Activated CD8-positive, alpha-beta memory T cell treated with anti-CD3 and anti-CD28 coated beads for 24 hours (primary cell): ENCODE measurements at regions not wholly inside any gene's neighbourhood (a gene's known extent, or its start where the extent isn't known, plus 50 kb on each side); places are given as distances from the start of the nearest gene placed in this dataset.

Source experiments
- DNase-seq: peaks from one replicate; pipeline ENCODE4 v3.0.0-alpha.2; 2020

DNA sequence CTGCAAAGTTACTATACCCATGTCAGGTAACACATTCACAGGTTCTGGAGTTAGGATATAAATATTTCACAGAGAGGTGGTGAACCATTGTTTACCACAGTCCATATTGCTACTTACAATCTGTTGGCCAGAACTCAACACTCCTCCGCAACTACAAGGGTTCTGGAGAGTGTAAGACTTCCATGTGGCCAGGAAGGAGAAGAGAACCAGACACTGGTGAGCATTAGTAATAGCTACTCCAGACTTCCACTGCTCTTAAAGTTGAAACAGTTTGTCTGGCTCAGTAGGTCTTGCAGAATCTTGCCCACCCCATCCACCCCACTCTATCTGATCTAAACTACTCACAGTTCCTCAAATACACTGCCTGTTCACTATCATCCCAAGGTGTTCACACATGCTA lies 369.6 kb downstream of the DUSP6 start:
- DNase-seq, result no peak

DNA sequence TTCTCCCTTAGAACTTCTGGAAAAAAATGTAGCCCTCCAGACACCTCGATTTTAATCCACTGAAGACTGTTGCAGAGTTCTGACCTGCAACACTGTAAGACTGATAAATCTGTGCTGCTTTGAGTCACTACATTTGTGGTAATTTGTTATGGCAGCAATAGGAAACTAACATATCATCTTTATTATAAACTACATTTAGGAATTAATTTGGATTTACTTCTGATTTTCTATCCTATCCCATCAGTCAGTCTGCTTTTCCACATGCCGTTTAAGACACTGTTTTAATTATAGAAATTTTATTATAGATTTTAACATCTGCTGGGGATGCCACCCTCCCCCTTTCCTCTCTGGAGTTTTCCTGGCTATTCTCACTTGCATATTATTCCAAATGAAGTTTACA lies 375.2 kb downstream of the DUSP6 start:
- no peak for DNase-seq

DNA sequence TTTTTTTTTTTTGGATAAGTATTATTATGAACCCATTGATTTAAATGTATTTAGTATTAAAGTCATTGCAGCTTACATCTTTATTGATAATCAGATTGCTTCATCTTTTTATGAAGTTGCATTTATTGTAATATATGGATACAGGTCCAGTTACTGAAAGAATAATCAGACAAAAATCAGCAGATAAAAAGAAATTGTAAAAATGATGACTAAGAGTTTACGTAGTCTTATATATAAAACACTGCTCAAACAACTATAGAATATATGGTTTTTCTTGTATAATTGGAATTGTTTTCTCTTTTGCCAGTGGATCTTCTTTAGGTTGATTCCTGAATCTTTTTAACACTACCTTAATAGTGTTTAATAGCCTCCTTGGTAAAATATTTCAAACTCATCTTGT lies 378.3 kb downstream of the DUSP6 start:
- no peak for DNase-seq

- no peak for DNase-seq
Measured at GRCh38 chr12:88970740-88971139, 381.6 kb downstream of the DUSP6 start.

DNA sequence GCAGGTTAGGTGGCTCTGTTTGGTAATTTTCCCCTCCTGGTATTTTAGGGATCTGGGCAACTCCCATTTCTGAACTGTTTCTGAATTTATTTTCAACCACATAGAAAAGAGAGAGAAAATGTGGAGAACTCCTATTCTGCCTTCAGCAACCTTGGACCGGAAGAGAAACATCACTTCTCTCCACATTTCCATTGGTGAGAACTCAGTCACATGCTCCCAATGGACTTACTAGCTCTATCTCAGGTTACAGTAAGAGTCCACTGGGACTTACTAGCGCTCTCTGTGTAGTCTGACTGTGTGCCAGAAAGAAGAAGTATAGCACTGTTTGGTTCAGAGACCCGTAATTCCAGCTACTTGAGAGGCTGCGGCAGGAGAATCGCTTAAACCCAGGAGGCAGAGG lies 383.2 kb downstream of the DUSP6 start:
- DNase-seq, result no peak

GRCh38 chr12:88960213-88960878 lies 380.1 kb upstream of the KITLG start:
- DNase-seq, result no peak

DNA sequence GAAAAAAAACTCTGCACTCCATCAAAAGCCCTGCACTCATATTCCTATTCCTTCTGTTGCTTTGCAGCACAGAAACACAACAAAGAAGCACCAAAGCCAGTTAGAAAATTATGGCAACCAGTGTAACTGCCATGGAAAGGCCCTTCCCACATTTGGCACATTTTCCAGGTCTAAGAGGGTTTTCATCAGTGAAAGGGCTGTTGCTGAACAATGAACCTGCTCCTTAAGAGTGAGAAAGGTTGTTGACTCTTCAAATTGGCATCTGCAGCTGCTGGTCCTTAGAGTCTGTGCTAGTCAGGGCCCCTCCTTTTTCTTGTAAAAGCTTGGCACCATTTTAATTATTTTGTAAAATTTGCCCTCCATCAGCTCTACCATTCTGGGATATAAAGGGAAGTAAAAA lies 378.7 kb upstream of the KITLG start:
- DNase-seq, result no peak

GRCh38 chr12:88958153-88958552 lies 377.9 kb upstream of the KITLG start:
- DNase-seq, result no peak

- no peak for DNase-seq
Measured at GRCh38 chr12:88957358-88957757, 377.1 kb upstream of the KITLG start.

- no peak for DNase-seq
Measured at GRCh38 chr12:88955531-88955930, 375.3 kb upstream of the KITLG start.

DNA sequence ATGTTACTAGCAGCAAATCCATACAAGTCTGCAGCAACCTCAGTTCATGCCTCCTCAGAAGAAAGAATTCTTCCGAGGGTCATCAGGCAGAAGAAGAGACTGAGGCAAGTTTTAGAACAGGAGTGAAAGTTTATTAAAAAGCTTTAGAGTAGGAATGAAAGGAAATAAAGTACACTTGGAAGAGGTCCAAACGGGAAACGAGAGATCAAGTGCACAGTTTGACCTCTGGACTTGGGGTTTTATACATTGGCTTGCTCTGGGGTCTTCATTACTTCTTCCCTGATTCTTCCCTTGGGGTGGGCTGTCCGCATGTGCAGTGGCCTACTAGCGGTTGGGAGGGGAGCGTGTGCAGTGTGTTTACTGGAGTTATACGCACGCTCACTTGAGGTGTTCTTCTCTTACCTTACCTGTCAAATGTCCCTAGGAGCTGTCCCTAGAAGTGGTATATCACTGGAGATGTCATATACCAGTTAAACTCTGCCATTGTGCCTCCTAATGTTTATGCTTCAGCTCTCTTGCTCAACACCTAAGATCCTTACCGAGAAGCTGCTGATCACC lies 372.8 kb upstream of the KITLG start:
- DNase-seq, result no peak

DNA sequence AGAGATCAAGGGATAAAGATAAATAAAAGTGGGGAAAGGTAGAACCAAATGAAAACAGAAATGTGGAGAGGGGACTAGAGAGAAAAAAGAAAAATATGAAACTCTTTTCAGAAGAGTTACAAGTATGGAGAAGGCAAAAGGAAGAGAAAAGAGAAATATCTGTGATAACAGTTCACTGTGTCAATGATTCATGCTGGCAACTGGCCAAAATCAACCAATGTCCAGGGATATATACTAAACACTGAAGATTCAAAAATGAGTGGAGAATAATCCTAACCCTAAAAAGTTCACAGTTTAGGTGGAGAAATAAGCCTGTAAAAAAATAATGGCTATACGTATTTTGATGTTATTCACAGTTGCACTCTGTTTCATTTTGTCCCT lies 372.3 kb upstream of the KITLG start:
- DNase-seq, result no peak

DNA sequence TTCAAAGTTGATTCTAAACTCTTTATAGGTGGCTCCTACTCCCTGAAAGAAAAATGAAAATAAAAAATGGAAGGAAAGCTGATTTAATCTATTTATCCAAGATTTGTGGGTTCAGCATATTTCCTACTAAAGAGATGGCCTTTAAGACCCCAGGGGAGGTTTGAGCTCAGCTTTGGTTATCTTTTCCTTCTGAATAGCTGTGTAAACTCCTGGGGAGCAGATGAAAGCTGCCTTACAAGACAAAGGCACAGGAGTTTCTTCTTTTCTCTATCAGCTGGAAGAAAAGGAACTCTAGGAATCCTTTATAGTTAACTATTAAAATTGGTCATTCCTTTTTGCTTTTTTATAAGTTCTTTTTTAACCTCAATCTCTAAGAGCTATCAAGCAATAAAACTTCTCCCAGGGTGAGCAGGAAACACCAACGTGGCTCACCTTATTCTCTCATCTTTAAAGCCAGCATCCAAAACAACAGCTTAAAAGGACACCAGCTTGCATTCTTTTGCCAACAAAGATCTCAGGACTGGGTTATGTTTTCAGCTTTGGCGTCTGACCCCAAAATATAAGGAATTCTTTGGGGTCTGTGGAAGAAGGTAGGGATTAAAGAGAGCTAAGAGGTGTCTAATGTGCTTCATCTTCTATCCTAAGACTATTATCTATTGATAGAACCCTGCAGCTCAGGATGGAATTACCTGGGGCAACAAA lies 371.7 kb upstream of the KITLG start:
- DNase-seq, result no peak

GRCh38 chr12:88951177-88951576 lies 370.9 kb upstream of the KITLG start:
- DNase-seq, result no peak

- no peak for DNase-seq
Measured at GRCh38 chr12:88947486-88948043, 367.3 kb upstream of the KITLG start.

DNA sequence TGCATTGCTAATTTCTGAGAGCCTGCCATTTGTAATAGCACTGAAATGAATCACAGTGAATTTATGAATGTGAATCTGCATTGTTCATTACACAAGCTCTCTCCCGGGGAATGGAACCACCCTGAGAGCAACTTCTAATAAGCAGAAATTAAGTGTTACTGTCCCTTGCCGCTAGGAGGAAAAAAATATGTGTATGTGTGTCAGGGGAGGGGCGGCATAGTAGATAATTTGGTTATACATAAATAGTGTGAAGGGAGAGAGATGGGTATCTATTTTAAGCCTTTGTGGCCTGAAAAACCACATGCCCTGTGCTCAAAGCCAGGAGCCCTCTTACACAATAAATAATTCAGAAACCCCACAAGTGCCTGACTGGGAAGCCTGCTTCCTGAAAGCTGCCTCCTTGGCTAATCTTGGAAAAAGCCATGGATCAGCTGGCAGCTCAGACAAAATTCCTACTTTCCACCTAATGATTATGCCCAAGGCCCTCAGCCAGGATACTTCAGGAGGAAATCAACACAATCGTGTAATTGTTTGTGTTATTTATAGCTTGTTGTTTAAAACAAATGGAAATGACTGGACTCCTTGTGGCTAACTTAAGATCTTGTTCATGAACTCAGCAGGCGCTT lies 366.2 kb upstream of the KITLG start:
- no peak for DNase-seq

DNA sequence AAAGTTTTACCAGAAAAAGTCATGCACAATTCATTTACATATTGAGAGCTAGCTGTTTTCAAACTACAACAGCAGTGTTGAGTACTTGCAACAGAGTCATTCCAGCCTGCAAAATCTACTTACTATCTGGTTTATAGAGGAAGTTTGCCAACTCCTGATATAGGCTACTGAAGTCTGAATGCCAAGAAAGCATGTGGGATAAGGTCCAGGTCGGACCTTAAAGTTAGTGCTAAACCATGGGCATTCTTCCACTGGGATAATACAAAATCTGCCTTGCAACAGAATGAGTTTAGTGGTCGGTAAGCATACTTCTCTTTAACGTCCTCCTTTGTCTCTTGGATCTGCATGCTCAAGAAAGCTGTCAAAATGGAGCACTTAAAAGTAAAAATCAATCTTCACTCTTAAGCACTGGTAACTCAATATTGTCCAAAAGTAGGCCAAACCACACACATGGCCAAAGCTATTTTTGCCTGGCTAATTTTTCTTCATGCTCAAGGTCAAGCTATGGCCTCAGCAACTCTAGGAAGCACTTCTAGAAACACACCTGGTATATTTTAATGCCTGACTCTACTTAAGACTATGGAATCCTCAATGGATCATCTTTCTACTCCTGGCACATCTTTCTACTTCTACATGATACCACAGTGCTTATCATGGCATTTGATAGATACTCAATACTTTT lies 364.9 kb upstream of the KITLG start:
- no peak for DNase-seq

- DNase-seq, result no peak
Measured at GRCh38 chr12:88944397-88944796, 364.1 kb upstream of the KITLG start.

DNA sequence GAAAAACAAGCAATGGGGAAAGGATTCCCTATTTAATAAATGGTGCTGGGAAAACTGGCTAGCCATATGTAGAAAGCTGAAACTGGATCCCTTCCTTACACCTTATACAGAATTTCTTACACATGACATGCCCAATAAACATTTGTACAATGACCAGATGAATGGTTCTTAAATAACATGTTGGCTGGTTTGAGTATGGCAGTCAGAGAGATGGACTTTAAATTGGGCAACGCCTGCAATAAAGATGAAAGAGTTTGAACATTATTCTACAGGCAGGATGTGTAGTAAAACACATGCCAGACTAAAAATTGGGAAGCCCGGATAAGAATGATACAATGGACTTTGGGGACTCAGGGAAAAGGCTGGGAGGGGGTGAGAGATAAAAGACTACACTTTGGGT lies 360.6 kb upstream of the KITLG start:
- DNase-seq, result no peak

- DNase-seq, result no peak
Measured at GRCh38 chr12:88935856-88936255, 355.6 kb upstream of the KITLG start.

- DNase-seq, result no peak
Measured at GRCh38 chr12:88934163-88934747, 354.0 kb upstream of the KITLG start.

GRCh38 chr12:88932457-88932856 lies 352.2 kb upstream of the KITLG start:
- no peak for DNase-seq

DNA sequence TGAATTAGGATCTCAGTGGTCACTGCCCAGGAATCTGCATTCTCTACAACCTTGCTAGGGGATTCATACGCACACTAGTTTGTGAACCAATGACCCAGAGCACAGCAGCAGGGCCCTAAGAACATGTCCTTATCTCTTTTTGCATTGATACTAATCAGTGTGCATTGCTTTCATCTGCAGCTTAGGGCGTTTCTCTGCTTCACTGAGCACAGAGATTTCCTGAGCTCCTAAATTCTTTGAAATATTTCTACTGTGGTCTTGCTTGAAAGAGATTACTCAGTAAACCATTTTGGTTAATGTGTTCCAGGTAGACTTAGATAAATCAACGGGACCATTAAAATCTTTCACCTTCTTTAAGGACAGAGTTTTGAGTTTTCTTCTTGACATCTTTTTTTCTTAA lies 351.3 kb upstream of the KITLG start:
- DNase-seq, result no peak
